ENCODE measurements at regions not wholly inside any gene's neighbourhood (a gene's known extent, or its start where the extent isn't known, plus 50 kb on each side); places are given as distances from the start of the nearest gene placed in this dataset.

DNA sequence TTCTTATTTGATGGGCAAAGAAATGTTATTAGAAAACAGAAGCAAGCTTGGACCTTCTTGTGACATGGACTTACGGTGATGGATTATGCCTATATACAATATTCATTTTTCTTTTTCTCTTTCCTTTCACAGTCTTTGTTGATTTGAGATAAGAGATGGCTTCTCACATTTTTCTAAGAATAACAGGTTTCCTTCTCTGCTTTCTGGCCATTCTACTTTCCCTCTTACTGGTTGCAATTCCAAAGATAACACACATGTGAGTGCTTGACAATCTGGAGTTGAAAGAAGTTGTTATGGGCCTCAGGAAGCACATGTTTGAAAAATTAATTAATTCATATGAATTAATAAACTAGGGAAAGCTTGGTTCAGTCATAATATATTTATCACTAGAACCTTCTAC is 89.8 kb upstream of the RPS23 start (continued):
- TF ChIP-seq EZH2phosphoT487 (IDR thresholded peaks at IDR 0.05; ENCODE audit: borderline replicate concordance) (no peak), POLR2A (IDR thresholded peaks at IDR 0.05; ENCODE audit: borderline replicate concordance, extremely low read depth, insufficient read depth, insufficient read length) (no peak), YY1 (IDR thresholded peaks at IDR 0.05; ENCODE audit: extremely low read depth, insufficient replicate concordance, low read depth, low read length) (no peak), TCF7L2 (IDR thresholded peaks at IDR 0.05; ENCODE audit: borderline replicate concordance, extremely low read depth, insufficient read depth, insufficient read length) (no peak), REST (IDR thresholded peaks at IDR 0.05; ENCODE audit: low read depth) (no peak), ZFX (IDR thresholded peaks at IDR 0.05) (no peak), CBX3 (IDR thresholded peaks at IDR 0.05; ENCODE audit: low read depth) (no peak), RAD21 (IDR thresholded peaks at IDR 0.05; ENCODE audit: low read depth) (no peak)

- Histone ChIP-seq H3K27me3 (ENCODE audit: insufficient read depth, low read length) (no peaks in the 10 kb centered on the region), H3K9ac (ENCODE audit: low read length) (peak overlapping the region; percentile 58), H3K9me3 (ENCODE audit: control insufficient read depth in 1 of 2, insufficient read depth in 1 of 2, low read depth in 1 of 2, low read length in 2 of 2) (no peaks in the 10 kb centered on the region), H3K4me3 (replicated peaks in 1 of 2; ENCODE audit: low read depth in 1 of 2, low read length in 2 of 2) (peak overlapping the region in 1 of 2 experiments; percentile 22; a peak in 2 of 4 replicates), H2AFZ (ENCODE audit: low read depth, low read length, poor library complexity, severe bottlenecking) (no peak overlapping the region), H3K4me1 (ENCODE audit: control insufficient read depth in 1 of 2, insufficient read depth in 2 of 2, low read length in 2 of 2) (peaks cover 15 to 61% of the 10 kb centered on the region in 2 experiments), H3K4me2 (ENCODE audit: low read length) (peak overlapping the region; percentile 69), H3K27ac (ENCODE audit: low read depth, low read length) (peak overlapping the region; percentile 25; the same call in 1 of the 2 replicates), H3K36me3 (ENCODE audit: control insufficient read depth in 1 of 2, insufficient read depth in 2 of 2, low read length in 2 of 2) (no peaks in the 10 kb centered on the region), H3K9me2 (ENCODE audit: insufficient read depth) (no peaks in the 10 kb centered on the region), H4K20me1 (ENCODE audit: insufficient read depth) (no peaks in the 10 kb centered on the region), H3K79me2 (ENCODE audit: insufficient read depth, low read length) (no peaks in the 10 kb centered on the region)
- BruUV-seq (replicated peaks): no TSS peak
- peak; percentile 88 for ATAC-seq
- DNase-seq (ENCODE audit: low read depth, low spot score): peak; percentile 89
- ChIA-PET CTCF (interaction anchor here (1.1 to 1.7 kb wide), 3 partner anchors 276 to 1197 kb away, joined by 4 to 7 read pairs (median 5); no protein-coding TSS in a partner anchor), POLR2A (interaction anchor here (0.6 kb wide), 1 partner anchor 13 kb away, joined by 3 read pairs; no protein-coding TSS in a partner anchor), RAD21 (ENCODE audit: low non-redundant PET in 1 of 2, low total read pairs in 2 of 2, uncharacterized antibody in 2 of 2, unreplicated experiment in 2 of 2) (interaction anchor here (1.0 to 1.5 kb wide), 2 partner anchors 8 to 129 kb away, joined by 3 to 6 read pairs; no protein-coding TSS in a partner anchor)
- intact Hi-C loops (cut with micrococcal nuclease): loop anchor here (1.0 kb wide), 1 partner anchor 8 kb away; no protein-coding TSS in a partner anchor
- TF ChIP-seq, protein P1, sequence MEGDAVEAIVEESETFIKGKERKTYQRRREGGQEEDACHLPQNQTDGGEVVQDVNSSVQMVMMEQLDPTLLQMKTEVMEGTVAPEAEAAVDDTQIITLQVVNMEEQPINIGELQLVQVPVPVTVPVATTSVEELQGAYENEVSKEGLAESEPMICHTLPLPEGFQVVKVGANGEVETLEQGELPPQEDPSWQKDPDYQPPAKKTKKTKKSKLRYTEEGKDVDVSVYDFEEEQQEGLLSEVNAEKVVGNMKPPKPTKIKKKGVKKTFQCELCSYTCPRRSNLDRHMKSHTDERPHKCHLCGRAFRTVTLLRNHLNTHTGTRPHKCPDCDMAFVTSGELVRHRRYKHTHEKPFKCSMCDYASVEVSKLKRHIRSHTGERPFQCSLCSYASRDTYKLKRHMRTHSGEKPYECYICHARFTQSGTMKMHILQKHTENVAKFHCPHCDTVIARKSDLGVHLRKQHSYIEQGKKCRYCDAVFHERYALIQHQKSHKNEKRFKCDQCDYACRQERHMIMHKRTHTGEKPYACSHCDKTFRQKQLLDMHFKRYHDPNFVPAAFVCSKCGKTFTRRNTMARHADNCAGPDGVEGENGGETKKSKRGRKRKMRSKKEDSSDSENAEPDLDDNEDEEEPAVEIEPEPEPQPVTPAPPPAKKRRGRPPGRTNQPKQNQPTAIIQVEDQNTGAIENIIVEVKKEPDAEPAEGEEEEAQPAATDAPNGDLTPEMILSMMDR (IDR thresholded peaks at IDR 0.05 in 2 of 3, conservative IDR thresholded peaks at IDR 0.05 in 1 of 3; ENCODE audit: borderline replicate concordance in 1 of 3, insufficient read depth in 1 of 3, low read depth in 2 of 3, low read length in 2 of 3): no peak
- TF ChIP-seq CBX3 (IDR thresholded peaks at IDR 0.05; ENCODE audit: low read depth) (peak; percentile 74; the same call in 1 of the 2 replicates), POLR2A (IDR thresholded peaks at IDR 0.05; ENCODE audit: borderline replicate concordance, extremely low read depth, insufficient read depth, insufficient read length) (no peak), RAD21 (IDR thresholded peaks at IDR 0.05; ENCODE audit: low read depth) (no peak), ELF1 (IDR thresholded peaks at IDR 0.05; ENCODE audit: borderline replicate concordance, low read depth) (no peak), CEBPB (IDR thresholded peaks at IDR 0.05; ENCODE audit: low read depth) (0 out of 2 replicates have a peak, but pooled peaks have one; percentile 36), POLR2AphosphoS5 (IDR thresholded peaks at IDR 0.05; ENCODE audit: low read depth, low read length) (no peak), EZH2phosphoT487 (IDR thresholded peaks at IDR 0.05; ENCODE audit: borderline replicate concordance) (no peak), TCF7L2 (IDR thresholded peaks at IDR 0.05; ENCODE audit: borderline replicate concordance, extremely low read depth, insufficient read depth, insufficient read length) (peak; percentile 48), EGR1 (IDR thresholded peaks at IDR 0.05; ENCODE audit: low read depth) (peak; percentile 88), SP1 (IDR thresholded peaks at IDR 0.05; ENCODE audit: low read depth) (peak; percentile 75), ZBTB33 (IDR thresholded peaks at IDR 0.05; ENCODE audit: extremely low read depth, insufficient replicate concordance, low read length) (no peak), FOSL1 (IDR thresholded peaks at IDR 0.05; ENCODE audit: low read depth) (peak; percentile 90), YY1 (IDR thresholded peaks at IDR 0.05; ENCODE audit: extremely low read depth, insufficient replicate concordance, low read depth, low read length) (no peak)
Measured at GRCh38 chr5:82365744-82366228, 87.6 kb upstream of the RPS23 start.
